ENCODE measurements at regions not wholly inside any gene's neighbourhood (a gene's known extent, or its start where the extent isn't known, plus 50 kb on each side); places are given as distances from the start of the nearest gene placed in this dataset.

- TF ChIP-seq GATA3 (IDR thresholded peaks at IDR 0.05; ENCODE audit: low read depth, low read length) (no peak), GATA2 (IDR thresholded peaks at IDR 0.05; ENCODE audit: low read depth, low read length) (no peak)
Observed at GRCh38 chr20:50308166-50308512, 117.5 kb downstream of the CEBPB start.
